Thyroid gland (tissue), 4 donors: ENCODE measurements at regions not wholly inside any gene's neighbourhood (a gene's known extent, or its start where the extent isn't known, plus 50 kb on each side); places are given as distances from the start of the nearest gene placed in this dataset.

Experiments used
- DNase-seq, 2 donors: peaks; one replicate each; pipeline ENCODE4 v3.0.0-alpha.2; 2019
- H3K27ac ChIP-seq, 3 donors: fragments of 200-600 bp; sonication (generic); 1 replicate in 2 of 3; 2 replicates in 1 of 3; pipeline ENCODE4 v1.5.1; 2016 to 2019; ENCODE audit warnings: mild to moderate bottlenecking in 1 of 3, moderate library complexity in 1 of 3
- H3K27me3 ChIP-seq: fragments of 200-600 bp; sonication (generic); one replicate; pipeline ENCODE4 v1.5.1; 2019
- H3K36me3 ChIP-seq, 2 donors: fragments of 200-600 bp; sonication (generic); one replicate each; pipeline ENCODE4 v1.5.1; 2016 to 2019
- H3K4me1 ChIP-seq, 2 donors: fragments of 200-600 bp; sonication (generic); one replicate each; pipeline ENCODE4 v1.5.1; 2017 to 2019
- H3K4me3 ChIP-seq, 3 donors: fragments of 200-600 bp; sonication (generic); replicated peaks in 1 of 3; 1 replicate in 2 of 3; 2 replicates in 1 of 3; pipeline ENCODE4 v1.5.1; 2016; ENCODE audit warnings: mild to moderate bottlenecking in 1 of 3
- H3K9me3 ChIP-seq: fragments of 200-600 bp; sonication (generic); one replicate; pipeline ENCODE4 v1.5.1; 2017
- CTCF ChIP-seq, 6 experiments: fragments of 200-600 bp in 3 of 6; fragments of 450-650 bp in 3 of 6; sonication (generic) in 3 of 6; IDR thresholded peaks; one replicate each; pipeline ENCODE4 v1.5.1; 2016 to 2019; ENCODE audit warnings: antibody characterized with exemption in 6 of 6, mild to moderate bottlenecking in 2 of 6, inconsistent platforms in 1 of 6, moderate library complexity in 1 of 6
- POLR2A ChIP-seq, 2 donors: fragments of 450-650 bp; IDR thresholded peaks; one replicate each; pipeline ENCODE4 v1.6.1; 2017; ENCODE audit warnings: antibody characterized with exemption in 2 of 2, mild to moderate bottlenecking in 2 of 2, moderate library complexity in 1 of 2
- WGBS, 2 donors: methylation state at CpG; one replicate each; pipeline ENCODE4 v1.1.5; 2017; 5-methylcytosine and 5-hydroxymethylcytosine counted together
- intact Hi-C: fragments of 100-400 bp; cut with DNase I; formaldehyde crosslinking; loops from one replicate; pipeline ENCODE4 v1.15.1; 2023

GRCh38 chr1:229759586-229759985 is 133.5 kb downstream of the URB2 start:
- Histone ChIP-seq H3K9me3 (no peaks in the 10 kb centered on the region), H3K4me1 (no peaks in the 10 kb centered on the region), H3K27me3 (no peaks in the 10 kb centered on the region), H3K4me3 (no peak overlapping the region), H3K36me3 (no peaks in the 10 kb centered on the region), H3K27ac (no peak overlapping the region)
- no peak for DNase-seq
- intact Hi-C loops: no loop called here
- WGBS, 2 donors: 85 to 100% methylated on average over 2 of the region's 2 CpGs
- TF ChIP-seq POLR2A (IDR thresholded peaks at IDR 0.05) (no peak), CTCF (IDR thresholded peaks at IDR 0.05) (no peak)

GRCh38 chr1:229760478-229760996 is 134.5 kb downstream of the URB2 start:
- Histone ChIP-seq H3K4me3 (no peak overlapping the region), H3K9me3 (no peaks in the 10 kb centered on the region), H3K27ac (no peak overlapping the region), H3K4me1 (no peaks in the 10 kb centered on the region), H3K36me3 (no peaks in the 10 kb centered on the region), H3K27me3 (no peaks in the 10 kb centered on the region)
- no peak for DNase-seq
- no peak for TF ChIP-seq CTCF (IDR thresholded peaks at IDR 0.05)
- TF ChIP-seq POLR2A (IDR thresholded peaks at IDR 0.05): no peak
- intact Hi-C loops: no loop called here
- WGBS, 2 donors: 93% methylated on average over 7 of the region's 7 CpGs

- no peak overlapping the region for H3K4me3 ChIP-seq
- H3K27me3 ChIP-seq: no peaks in the 10 kb centered on the region
- TF ChIP-seq CTCF (IDR thresholded peaks at IDR 0.05): no peak
- TF ChIP-seq POLR2A (IDR thresholded peaks at IDR 0.05): no peak
- no peaks in the 10 kb centered on the region for H3K9me3 ChIP-seq
- DNase-seq: no peak
- WGBS, 2 donors: 79% methylated on average over 5 of the region's 5 CpGs
- intact Hi-C loops: no loop called here
- H3K27ac ChIP-seq: no peak overlapping the region
- H3K4me1 ChIP-seq: no peaks in the 10 kb centered on the region
- no peaks in the 10 kb centered on the region for H3K36me3 ChIP-seq
Observed at GRCh38 chr1:229762891-229763290, 136.8 kb downstream of the URB2 start.

- no peak for DNase-seq
- no peaks in the 10 kb centered on the region for H3K27me3 ChIP-seq
- H3K27ac ChIP-seq: no peak overlapping the region
- whole genome bisulfite sequencing, 2 donors: 84 to 86% methylated on average over 5 of the region's 5 CpGs
- H3K36me3 ChIP-seq: no peaks in the 10 kb centered on the region
- intact Hi-C loops: no loop called here
- TF ChIP-seq CTCF (IDR thresholded peaks at IDR 0.05): no peak
- TF ChIP-seq POLR2A (IDR thresholded peaks at IDR 0.05): no peak
- H3K4me3 ChIP-seq: no peak overlapping the region
- H3K4me1 ChIP-seq: no peaks in the 10 kb centered on the region
- no peaks in the 10 kb centered on the region for H3K9me3 ChIP-seq
Observed at GRCh38 chr1:229768232-229768631, 142.2 kb downstream of the URB2 start.

- Histone ChIP-seq H3K27me3 (no peaks in the 10 kb centered on the region), H3K4me1 (no peaks in the 10 kb centered on the region), H3K27ac (no peak overlapping the region), H3K4me3 (no peak overlapping the region), H3K9me3 (no peaks in the 10 kb centered on the region), H3K36me3 (no peaks in the 10 kb centered on the region)
- no peak for DNase-seq
- TF ChIP-seq CTCF (IDR thresholded peaks at IDR 0.05) (no peak), POLR2A (IDR thresholded peaks at IDR 0.05) (no peak)
- 77 to 87% methylated on average over 3 of the region's 3 CpGs for WGBS, 2 donors
- intact Hi-C loops: no loop called here
Observed at GRCh38 chr1:229769006-229769405, 143.0 kb downstream of the URB2 start.
